Fibroblast of mammary gland (primary cell): ENCODE measurements at regions not wholly inside any gene's neighbourhood (a gene's known extent, or its start where the extent isn't known, plus 50 kb on each side); places are given as distances from the start of the nearest gene placed in this dataset.

Experiments
- DNase-seq: peaks from one replicate; pipeline ENCODE4 v3.0.0-alpha.2; 2010; ENCODE audit warnings: low read depth
- H3K4me3 ChIP-seq: 2 replicates; pipeline ENCODE4 v1.5.1; 2011; ENCODE audit warnings: low read depth, mild to moderate bottlenecking, low read length, moderate library complexity; ENCODE audit not compliant: control insufficient read depth
- TF ChIP-seq, protein P1 (sequence below): conservative IDR thresholded peaks from 2 replicates; pipeline ENCODE4 v1.5.1; 2011; ENCODE audit warnings: low read depth, low read length, inconsistent platforms; ENCODE audit not compliant: control insufficient read depth, insufficient read depth

GRCh38 chr1:209153411-209153810, 430.1 kb upstream of the CAMK1G start:
- TF ChIP-seq, protein P1, sequence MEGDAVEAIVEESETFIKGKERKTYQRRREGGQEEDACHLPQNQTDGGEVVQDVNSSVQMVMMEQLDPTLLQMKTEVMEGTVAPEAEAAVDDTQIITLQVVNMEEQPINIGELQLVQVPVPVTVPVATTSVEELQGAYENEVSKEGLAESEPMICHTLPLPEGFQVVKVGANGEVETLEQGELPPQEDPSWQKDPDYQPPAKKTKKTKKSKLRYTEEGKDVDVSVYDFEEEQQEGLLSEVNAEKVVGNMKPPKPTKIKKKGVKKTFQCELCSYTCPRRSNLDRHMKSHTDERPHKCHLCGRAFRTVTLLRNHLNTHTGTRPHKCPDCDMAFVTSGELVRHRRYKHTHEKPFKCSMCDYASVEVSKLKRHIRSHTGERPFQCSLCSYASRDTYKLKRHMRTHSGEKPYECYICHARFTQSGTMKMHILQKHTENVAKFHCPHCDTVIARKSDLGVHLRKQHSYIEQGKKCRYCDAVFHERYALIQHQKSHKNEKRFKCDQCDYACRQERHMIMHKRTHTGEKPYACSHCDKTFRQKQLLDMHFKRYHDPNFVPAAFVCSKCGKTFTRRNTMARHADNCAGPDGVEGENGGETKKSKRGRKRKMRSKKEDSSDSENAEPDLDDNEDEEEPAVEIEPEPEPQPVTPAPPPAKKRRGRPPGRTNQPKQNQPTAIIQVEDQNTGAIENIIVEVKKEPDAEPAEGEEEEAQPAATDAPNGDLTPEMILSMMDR, result no peak

GRCh38 chr1:209154912-209155311, 428.6 kb upstream of the CAMK1G start:
- TF ChIP-seq, protein P1, result no peak
- DNase-seq, result no peak

More at GRCh38 chr1:209153411-209153810, 430.1 kb upstream of the CAMK1G start:
- no peak for DNase-seq
- no peak overlapping the region for H3K4me3 ChIP-seq

GRCh38 chr1:209155546-209155945, 428.0 kb upstream of the CAMK1G start:
- DNase-seq, result no peak
- no peak overlapping the region for H3K4me3 ChIP-seq
- TF ChIP-seq, protein P1, result no peak

More at GRCh38 chr1:209154912-209155311, 428.6 kb upstream of the CAMK1G start:
- no peak overlapping the region for H3K4me3 ChIP-seq

DNA sequence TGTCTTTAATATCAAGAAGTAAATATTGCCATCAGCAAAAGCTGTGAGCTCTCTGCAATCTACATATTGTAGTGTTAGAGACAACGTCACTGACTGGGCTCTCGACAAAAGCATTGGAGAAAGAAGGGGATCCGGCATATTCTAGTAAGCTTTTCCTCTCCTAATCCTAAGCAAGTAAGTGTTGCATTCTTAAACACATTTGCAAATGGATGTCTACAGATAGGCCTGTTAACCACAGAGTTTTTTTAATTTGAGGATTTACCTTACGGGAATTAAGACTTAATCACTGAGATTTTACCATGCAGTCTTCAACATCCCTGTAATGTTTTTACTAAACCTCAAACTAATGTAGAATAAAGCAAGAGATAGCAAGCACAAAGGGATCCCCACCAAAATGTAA, 426.5 kb upstream of the CAMK1G start:
- TF ChIP-seq, protein P1, result no peak
- DNase-seq, result no peak
- no peak overlapping the region for H3K4me3 ChIP-seq

- no peak for DNase-seq
- H3K4me3 ChIP-seq, result no peak overlapping the region
- TF ChIP-seq, protein P1, result no peak
Measured at GRCh38 chr1:209157546-209158249, 425.8 kb upstream of the CAMK1G start.

GRCh38 chr1:209158851-209159250, 424.7 kb upstream of the CAMK1G start:
- TF ChIP-seq, protein P1, result no peak
- DNase-seq, result no peak
- no peak overlapping the region for H3K4me3 ChIP-seq
